HEK293 (cell line): ENCODE measurements at regions not wholly inside any gene's neighbourhood (a gene's known extent, or its start where the extent isn't known, plus 50 kb on each side); places are given as distances from the start of the nearest gene placed in this dataset.

Experiments
- CTCF ChIA-PET: fragments of 350-600 bp; formaldehyde crosslinking; extraction: SDS; loops from one replicate; lab custom pipeline; 2021; ENCODE audit warnings: antibody characterized with exemption; lab: Yijun Ruan, JAX
- POLR2A ChIA-PET: fragments of 300-600 bp; formaldehyde crosslinking; extraction: SDS; loops from one replicate; lab custom pipeline; 2020; ENCODE audit warnings: antibody characterized with exemption, inconsistent platforms; lab: Yijun Ruan, JAX
- H3K27ac ChIP-seq: fragments of 200-500 bp; sonication (Bioruptor generic); 2 replicates; pipeline ENCODE4 v1.5.1; 2014; ENCODE audit warnings: low read depth, low read length, control low read depth, inconsistent platforms; ENCODE audit errors: extremely low read depth
- H3K36me3 ChIP-seq, 2 experiments: fragments of 200-500 bp in 1 of 2; sonication (Bioruptor generic) in 1 of 2; 1 replicate in 1 of 2; 2 replicates in 1 of 2; pipeline ENCODE4 v1.5.1; 2014 to 2017; ENCODE audit warnings: inconsistent platforms in 2 of 2, low read length in 2 of 2; ENCODE audit not compliant: control insufficient read depth in 2 of 2, insufficient read depth in 1 of 2
- H3K4me1 ChIP-seq: fragments of 200-500 bp; sonication (Bioruptor generic); 2 replicates; pipeline ENCODE4 v1.5.1; 2014; ENCODE audit warnings: mild to moderate bottlenecking, low read length, inconsistent platforms; ENCODE audit not compliant: control insufficient read depth, insufficient read depth
- H3K4me3 ChIP-seq: 2 replicates; pipeline ENCODE4 v1.5.1; 2011; ENCODE audit warnings: low read depth, mild to moderate bottlenecking, control low read depth, low read length, moderate library complexity
- H3K9me3 ChIP-seq: fragments of 200-500 bp; sonication (Bioruptor generic); 2 replicates; pipeline ENCODE4 v1.5.1; 2014; ENCODE audit warnings: low read depth, low read length, inconsistent platforms; ENCODE audit not compliant: control insufficient read depth, insufficient read depth
- PBX3 ChIP-seq: sonication (generic); formaldehyde crosslinking; IDR thresholded peaks from 2 replicates; pipeline ENCODE4 v1.8.1; 2022; ENCODE audit warnings: mild to moderate bottlenecking, moderate library complexity, missing genetic modification reagents
- PRDM1 ChIP-seq: fragments of 450-650 bp; formaldehyde crosslinking; IDR thresholded peaks from 2 replicates; pipeline ENCODE4; 2016; ENCODE audit warnings: missing biosample characterization, missing genetic modification characterization
- SCRT2 ChIP-seq: fragments of 450-650 bp; formaldehyde crosslinking; IDR thresholded peaks from 2 replicates; pipeline ENCODE4 v1.5.1; 2016; ENCODE audit warnings: missing biosample characterization, missing genetic modification characterization
- ZBTB21 ChIP-seq: fragments of 450-650 bp; formaldehyde crosslinking; IDR thresholded peaks from 2 replicates; pipeline ENCODE4 v1.5.1; 2017; ENCODE audit warnings: missing biosample characterization, missing genetic modification characterization
- ZBTB44 ChIP-seq: fragments of 450-650 bp; IDR thresholded peaks from 2 replicates; pipeline ENCODE4 v1.5.1; 2018; ENCODE audit warnings: missing biosample characterization, mild to moderate bottlenecking, missing genetic modification characterization
- ZBTB48 ChIP-seq: fragments of 450-650 bp; formaldehyde crosslinking; IDR thresholded peaks from 2 replicates; pipeline ENCODE4 v1.5.1; 2016; ENCODE audit warnings: missing biosample characterization, missing genetic modification characterization
- ZFHX2 ChIP-seq: fragments of 450-650 bp; formaldehyde crosslinking; conservative IDR thresholded peaks from 2 replicates; pipeline ENCODE4 v1.5.1; 2016; ENCODE audit warnings: missing biosample characterization, missing genetic modification characterization
- ZNF148 ChIP-seq: fragments of 450-650 bp; formaldehyde crosslinking; IDR thresholded peaks from 2 replicates; pipeline ENCODE4 v1.5.0; 2017; ENCODE audit warnings: missing biosample characterization, missing genetic modification characterization, borderline replicate concordance
- ZNF184 ChIP-seq: fragments of 450-650 bp; IDR thresholded peaks from 2 replicates; pipeline ENCODE4 v1.5.1; 2018; ENCODE audit warnings: missing biosample characterization, mild to moderate bottlenecking, missing genetic modification characterization
- ZNF202 ChIP-seq: fragments of 450-650 bp; formaldehyde crosslinking; IDR thresholded peaks from 2 replicates; pipeline ENCODE4 v1.5.1; 2016; ENCODE audit warnings: missing biosample characterization, missing genetic modification characterization, borderline replicate concordance
- ZNF239 ChIP-seq: fragments of 450-650 bp; formaldehyde crosslinking; IDR thresholded peaks from 2 replicates; pipeline ENCODE4 v1.5.1; 2016; ENCODE audit warnings: missing biosample characterization, missing genetic modification characterization
- ZNF354C ChIP-seq: fragments of 450-650 bp; formaldehyde crosslinking; IDR thresholded peaks from 2 replicates; pipeline ENCODE4 v1.5.1; 2016; ENCODE audit warnings: missing biosample characterization, missing genetic modification characterization, low read depth, borderline replicate concordance
- ZNF398 ChIP-seq: fragments of 450-650 bp; formaldehyde crosslinking; IDR thresholded peaks from 2 replicates; pipeline ENCODE4 v1.5.1; 2017; ENCODE audit warnings: missing biosample characterization, missing genetic modification characterization
- ZNF404 ChIP-seq: fragments of 450-650 bp; formaldehyde crosslinking; IDR thresholded peaks from 2 replicates; pipeline ENCODE4 v1.5.1; 2017; ENCODE audit warnings: missing biosample characterization, missing genetic modification characterization
- ZNF501 ChIP-seq: fragments of 450-650 bp; formaldehyde crosslinking; IDR thresholded peaks from 2 replicates; pipeline ENCODE4 v1.5.1; 2016; ENCODE audit warnings: missing biosample characterization, missing genetic modification characterization
- ZNF513 ChIP-seq: fragments of 450-650 bp; IDR thresholded peaks from 2 replicates; pipeline ENCODE4 v1.5.1; 2018; ENCODE audit warnings: missing biosample characterization, missing genetic modification characterization
- ZNF558 ChIP-seq: fragments of 450-650 bp; formaldehyde crosslinking; IDR thresholded peaks from 2 replicates; pipeline ENCODE4 v1.5.1; 2016; ENCODE audit warnings: missing biosample characterization, missing genetic modification characterization
- ZNF561 ChIP-seq: fragments of 450-650 bp; IDR thresholded peaks from 2 replicates; pipeline ENCODE4 v1.5.1; 2018; ENCODE audit warnings: missing biosample characterization, missing genetic modification characterization, borderline replicate concordance
- ZNF658 ChIP-seq: fragments of 450-650 bp; formaldehyde crosslinking; IDR thresholded peaks from 2 replicates; pipeline ENCODE4; 2016; ENCODE audit warnings: missing biosample characterization, missing genetic modification characterization
- ZNF670 ChIP-seq: fragments of 450-650 bp; formaldehyde crosslinking; IDR thresholded peaks from 2 replicates; pipeline ENCODE4 v1.5.1; 2016; ENCODE audit warnings: missing biosample characterization, missing genetic modification characterization, low read depth
- ZNF707 ChIP-seq: fragments of 450-650 bp; formaldehyde crosslinking; IDR thresholded peaks from 2 replicates; pipeline ENCODE4 v1.5.1; 2016; ENCODE audit warnings: missing biosample characterization, missing genetic modification characterization

GRCh38 chr2:133766164-133766832 lies 198.0 kb upstream of the NCKAP5 start:
- H3K4me3 ChIP-seq = no peak overlapping the region
- TF ChIP-seq ZNF561 (tag by site-specific recombination) (no peak), SCRT2 (tag by site-specific recombination) (0 out of 2 replicates have a peak, but pooled peaks have one; percentile 12), ZNF354C (no peak), ZNF658 (tag by site-specific recombination) (no peak), ZNF707 (no peak), ZNF513 (no peak)
- no peaks in the 10 kb centered on the region for H3K4me1 ChIP-seq
- H3K27ac ChIP-seq = no peak overlapping the region
- H3K9me3 ChIP-seq = no peaks in the 10 kb centered on the region
- ChIA-PET CTCF (interaction anchor here (0.6 to 1.6 kb wide), 2 partner anchors 14 to 475 kb away, joined by 3 to 4 read pairs; no protein-coding TSS in a partner anchor), POLR2A (no interaction called here)
- H3K36me3 ChIP-seq = no peaks in the 10 kb centered on the region

GRCh38 chr2:133768256-133768655 lies 200.0 kb upstream of the NCKAP5 start:
- ChIA-PET POLR2A (no interaction called here), CTCF (no interaction called here)
- Histone ChIP-seq H3K4me1 (no peaks in the 10 kb centered on the region), H3K27ac (no peak overlapping the region), H3K4me3 (no peak overlapping the region), H3K36me3 (no peaks in the 10 kb centered on the region), H3K9me3 (no peaks in the 10 kb centered on the region)
- TF ChIP-seq ZBTB21 (tag by site-specific recombination) (no peak), ZNF404 (no peak), ZNF501 (tag by site-specific recombination) (no peak), ZNF670 (no peak), ZBTB44 (tag by site-specific recombination) (no peak), ZNF148 (no peak), ZNF202 (tag by site-specific recombination) (no peak), ZBTB48 (tag by site-specific recombination) (no peak), ZNF561 (tag by site-specific recombination) (no peak), ZNF184 (tag by site-specific recombination) (no peak)

DNA sequence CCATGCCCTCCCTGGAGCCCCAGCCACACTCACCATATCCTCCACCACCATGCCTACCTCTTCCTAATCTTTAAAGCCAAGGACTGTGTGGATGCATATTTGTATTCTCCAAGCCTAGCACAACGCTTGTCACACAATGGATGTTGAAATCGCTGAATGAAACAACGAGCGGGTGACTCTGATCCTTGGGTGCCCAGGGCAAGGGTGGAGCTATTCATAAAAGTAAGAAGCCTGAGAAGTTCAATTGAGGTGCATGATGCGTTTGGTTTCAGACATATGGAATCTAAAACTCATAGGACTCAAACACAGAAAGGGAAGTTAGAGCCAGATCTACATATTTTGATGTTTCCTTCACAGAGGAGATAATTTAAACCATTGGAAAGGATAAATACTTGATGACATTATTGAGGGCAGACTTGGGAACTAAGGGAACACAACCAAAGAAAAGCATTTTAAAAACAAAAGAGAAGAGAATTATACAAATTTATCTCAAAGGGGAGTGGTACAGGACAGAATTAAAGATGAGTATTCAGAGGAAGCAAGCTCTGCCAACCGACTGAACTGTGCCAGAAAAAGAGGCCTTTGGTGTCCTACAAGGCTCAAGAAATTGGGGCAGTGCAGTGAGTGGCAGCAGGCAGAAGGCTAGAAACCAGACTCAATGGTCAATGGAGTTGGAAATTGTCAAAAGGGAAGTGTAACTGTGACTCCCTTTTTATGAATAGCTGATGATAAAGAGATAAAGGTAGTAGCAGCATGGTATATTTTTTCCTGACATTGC lies 200.6 kb upstream of the NCKAP5 start:
- ChIA-PET CTCF (interaction anchor here (3.1 to 3.3 kb wide), 2 partner anchors 11 to 75 kb away, joined by 12 to 20 read pairs; no protein-coding TSS in a partner anchor), POLR2A (no interaction called here)
- Histone ChIP-seq H3K4me3 (no peak overlapping the region), H3K9me3 (no peaks in the 10 kb centered on the region), H3K27ac (no peak overlapping the region), H3K4me1 (no peaks in the 10 kb centered on the region), H3K36me3 (no peaks in the 10 kb centered on the region)
- no peak for TF ChIP-seq ZNF398 (tag by site-specific recombination)
- TF ChIP-seq ZNF184 (tag by site-specific recombination) = no peak
- no peak for TF ChIP-seq ZNF558 (tag by site-specific recombination)
- TF ChIP-seq ZNF239 (tag by site-specific recombination) = no peak
- no peak for TF ChIP-seq PRDM1 (tag by site-specific recombination)
- no peak for TF ChIP-seq PBX3 (CRISPR knock-in tag)
- TF ChIP-seq ZFHX2 = no peak
